Tibial nerve (tissue), 4 donors: ENCODE measurements at regions not wholly inside any gene's neighbourhood (a gene's known extent, or its start where the extent isn't known, plus 50 kb on each side); places are given as distances from the start of the nearest gene placed in this dataset.

Source experiments
- CTCF ChIP-seq, 5 experiments: fragments of 200-600 bp in 3 of 5; fragments of 450-650 bp in 2 of 5; sonication (generic) in 3 of 5; IDR thresholded peaks; one replicate each; pipeline ENCODE4 v1.5.1; 2016 to 2019; ENCODE audit warnings: antibody characterized with exemption in 5 of 5, mild to moderate bottlenecking in 3 of 5, moderate library complexity in 2 of 5
- EP300 ChIP-seq, 2 donors: sonication (generic); formaldehyde crosslinking; IDR thresholded peaks; one replicate each; pipeline ENCODE4 v1.6.1; 2017; ENCODE audit warnings: antibody characterized with exemption in 2 of 2, mild to moderate bottlenecking in 1 of 2
- POLR2A ChIP-seq, 2 donors: fragments of 450-650 bp; IDR thresholded peaks; one replicate each; pipeline ENCODE4 v1.6.1; 2017; ENCODE audit warnings: antibody characterized with exemption in 2 of 2, mild to moderate bottlenecking in 2 of 2, moderate library complexity in 2 of 2

- TF ChIP-seq CTCF (IDR thresholded peaks at IDR 0.05) (no peak), POLR2A (IDR thresholded peaks at IDR 0.05) (no peak), EP300 (IDR thresholded peaks at IDR 0.05) (no peak)
These were observed 186.2 kb upstream of the FRMD6 start for GRCh38 chr14:51465486-51465885.
